NCI-H226 (cell line): ENCODE measurements at regions not wholly inside any gene's neighbourhood (a gene's known extent, or its start where the extent isn't known, plus 50 kb on each side); places are given as distances from the start of the nearest gene placed in this dataset.
"Not testable (repeated sequence)": the region's sequence is repeated elsewhere in the genome, so short reads cannot be mapped to it uniquely, and the experiment has no call there.

Experiments used
- DNase-seq: peaks from one replicate; pipeline ENCODE4 v3.0.0-alpha.2; 2015

- no peak for DNase-seq
These were observed 127.3 kb downstream of the SCG2 start for GRCh38 chr2:223474893-223475292.

DNA sequence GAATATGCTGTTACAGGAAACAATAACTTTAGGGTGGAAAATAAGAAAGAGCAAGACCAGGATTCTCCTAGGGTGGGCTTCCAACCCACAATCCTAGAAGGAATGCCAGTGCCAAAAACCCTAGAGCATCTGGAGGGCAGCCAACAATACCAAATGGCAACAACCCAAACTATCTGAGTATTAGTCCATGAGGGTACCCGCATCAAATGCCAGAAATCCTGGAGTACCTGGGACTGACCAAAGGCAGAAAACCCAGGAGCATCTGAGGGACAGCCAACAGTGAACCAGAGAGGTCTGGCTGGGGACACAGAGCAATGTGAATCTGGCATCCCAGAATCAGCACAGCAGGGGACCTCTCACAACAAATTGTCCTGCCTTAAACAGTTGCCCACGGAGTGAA is 126.3 kb downstream of the SCG2 start:
- no peak for DNase-seq

DNA sequence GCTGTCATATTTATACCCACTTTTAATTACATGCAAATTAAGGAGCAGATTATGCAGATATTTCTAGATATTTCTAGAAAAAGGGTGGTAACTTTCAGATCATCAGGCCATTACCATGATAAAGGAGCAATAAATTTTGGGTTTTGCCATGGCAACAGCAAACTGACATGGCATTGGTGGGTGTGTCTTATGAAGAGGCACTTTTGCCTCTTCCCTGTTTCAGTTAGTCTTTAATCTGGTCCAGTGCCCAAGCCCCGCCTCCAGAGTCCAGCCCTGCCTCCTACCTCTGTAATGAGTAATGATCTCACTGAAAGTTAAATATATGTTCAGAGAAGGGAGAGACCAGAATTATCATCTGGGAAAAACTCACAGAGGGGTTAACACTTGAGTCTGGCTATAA is 124.8 kb downstream of the SCG2 start:
- DNase-seq = peak; percentile 34

DNA sequence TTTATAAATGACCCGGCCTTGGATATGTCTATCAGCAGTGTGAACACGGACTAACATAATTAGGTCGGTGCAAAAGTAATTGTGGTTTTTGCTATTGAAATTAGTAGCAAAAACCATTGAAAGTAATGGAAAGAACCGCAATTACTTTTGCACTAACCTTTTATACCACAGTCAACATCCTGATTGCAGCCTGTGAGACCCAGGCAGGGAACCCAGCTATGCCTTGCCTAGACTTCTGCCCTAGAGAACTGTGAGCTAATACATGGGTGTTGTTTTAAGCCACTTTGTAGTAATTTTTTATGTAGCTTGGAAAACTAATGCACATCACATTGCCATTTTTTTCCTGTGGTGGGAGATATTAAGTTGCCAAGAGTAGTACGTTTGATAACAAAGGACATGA is 120.7 kb downstream of the SCG2 start:
- no peak for DNase-seq

- no peak for DNase-seq
These were observed 115.4 kb downstream of the SCG2 start for GRCh38 chr2:223486751-223487150.

DNA sequence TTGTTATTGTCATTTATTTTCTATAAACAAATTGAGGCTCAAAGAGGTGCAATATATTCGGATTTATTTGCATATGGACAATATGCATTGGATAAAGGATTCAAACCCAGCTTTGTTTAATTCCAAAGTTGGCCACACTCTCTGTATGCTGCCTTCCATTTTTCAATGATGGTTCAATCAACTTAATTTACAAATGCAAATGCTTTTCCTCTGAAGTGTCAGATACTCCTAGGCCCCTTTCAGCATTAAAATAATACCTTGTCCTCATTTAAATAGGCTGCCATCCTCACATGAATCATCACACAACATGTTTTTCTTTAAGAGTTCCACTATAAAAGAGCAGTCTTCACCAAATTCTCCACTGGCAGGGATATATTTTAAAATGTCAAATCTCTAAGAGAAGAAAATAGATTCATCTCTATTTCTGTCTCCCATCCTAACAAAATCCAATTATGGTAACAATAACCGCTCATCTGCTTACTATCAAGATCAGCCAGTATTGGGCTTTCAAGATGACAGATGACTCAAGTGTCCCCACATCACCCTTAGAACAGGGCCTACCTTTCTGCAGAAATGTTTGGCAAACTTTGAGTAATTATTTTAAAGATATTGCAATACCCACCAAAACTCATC is 114.8 kb downstream of the SCG2 start:
- no peak for DNase-seq

DNA sequence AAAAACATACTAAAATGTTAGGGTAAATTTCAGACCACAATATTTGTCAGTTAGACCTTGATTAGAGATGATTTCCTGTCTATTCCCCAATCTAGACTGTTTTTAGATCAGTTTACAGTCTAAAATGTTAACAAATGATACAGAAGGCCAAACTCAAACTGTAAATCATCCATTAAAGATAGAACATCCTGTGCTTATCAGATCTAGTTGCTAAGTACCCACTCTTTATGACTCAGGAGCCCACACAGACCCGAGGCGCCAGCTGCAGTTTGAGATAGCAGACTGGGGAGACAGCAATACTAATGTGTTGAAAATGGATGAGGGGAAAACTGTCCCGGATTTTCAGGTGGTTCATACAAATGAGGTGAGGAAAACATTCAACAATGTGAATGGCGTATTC is 113.3 kb downstream of the SCG2 start:
- DNase-seq = peak; percentile 90

GRCh38 chr2:223494496-223494895 is 107.7 kb downstream of the SCG2 start:
- DNase-seq = no peak

DNA sequence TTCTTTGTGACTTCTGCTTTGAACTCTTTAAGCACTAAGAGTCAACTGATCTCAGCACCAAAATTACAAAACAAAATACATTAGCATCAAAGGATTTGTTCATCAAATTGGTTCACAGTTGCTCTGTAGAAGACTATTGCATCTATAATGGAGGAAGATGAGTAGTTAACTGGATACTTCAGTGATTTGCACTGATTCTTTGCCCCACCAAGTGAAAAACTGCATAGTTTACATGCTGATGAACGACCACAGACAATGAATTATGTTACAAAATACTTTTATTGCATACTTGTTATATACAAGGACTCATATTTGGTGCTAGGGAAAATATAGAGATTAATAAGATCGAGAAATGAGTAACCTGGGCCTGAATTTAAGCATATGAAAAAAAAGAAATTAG is 107.2 kb downstream of the SCG2 start:
- DNase-seq = no peak

DNA sequence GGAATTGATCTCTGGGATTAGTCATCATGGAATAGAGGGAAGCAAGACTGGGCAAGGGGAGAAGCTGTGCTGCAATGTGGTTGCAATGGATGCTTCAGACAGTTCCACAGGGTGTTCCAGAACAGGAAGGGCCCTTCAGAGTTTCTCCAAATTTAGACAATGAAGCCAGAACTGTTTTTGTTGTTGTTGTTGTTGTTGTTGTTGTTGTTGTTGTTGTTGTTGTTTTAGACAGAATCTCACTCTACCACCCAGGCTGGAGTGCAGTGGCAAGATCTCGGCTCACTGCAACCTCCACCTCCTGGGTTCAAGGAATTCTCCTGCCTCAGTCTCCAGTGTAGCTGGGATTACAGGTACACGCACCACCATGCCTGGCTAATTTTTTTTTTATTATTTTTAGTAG is 105.3 kb downstream of the SCG2 start:
- not testable (repeated sequence) for DNase-seq

DNA sequence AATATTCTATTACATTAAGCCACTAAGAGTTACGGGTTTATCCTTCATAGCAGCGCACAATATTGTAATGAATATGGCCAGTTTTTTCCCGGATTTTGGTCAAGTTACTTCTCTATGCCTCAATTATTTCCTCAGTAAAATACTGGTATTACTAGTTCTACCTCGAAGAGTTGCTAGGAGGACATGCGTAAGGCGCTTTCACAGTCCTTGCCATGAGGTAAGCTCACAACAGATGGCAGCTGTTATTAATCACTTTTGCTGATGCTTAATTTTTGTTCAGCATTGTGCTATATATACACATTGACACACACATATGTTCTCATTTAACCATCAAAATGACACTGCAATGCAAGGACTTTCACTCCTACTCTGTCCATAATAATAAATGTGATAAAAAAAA is 101.5 kb downstream of the SCG2 start:
- DNase-seq = no peak

DNA sequence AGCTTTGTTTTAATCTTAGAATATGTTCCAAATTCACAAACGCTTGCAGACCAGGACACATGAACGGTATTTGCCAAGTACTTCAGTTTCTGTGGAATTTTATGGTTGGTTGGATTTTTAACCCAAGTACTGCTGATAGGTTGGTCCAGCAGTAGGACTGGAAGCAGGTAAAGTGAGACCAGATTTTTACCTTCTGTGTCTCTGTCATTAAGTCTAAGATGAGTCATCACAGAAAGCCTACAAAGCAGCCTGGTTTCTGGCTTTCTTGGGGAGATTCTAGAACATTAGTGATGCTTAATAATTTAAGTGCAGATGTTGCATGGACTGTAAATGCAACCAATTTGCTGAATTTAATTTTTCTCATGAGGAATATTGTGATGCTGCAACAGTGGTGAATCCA is 100.5 kb downstream of the SCG2 start:
- no peak for DNase-seq

- no peak for DNase-seq
These were observed 98.4 kb downstream of the SCG2 start for GRCh38 chr2:223503746-223504145.

- no peak for DNase-seq
These were observed 93.8 kb downstream of the SCG2 start for GRCh38 chr2:223508372-223508771.

GRCh38 chr2:223510713-223511112 is 91.4 kb downstream of the SCG2 start:
- DNase-seq = no peak

- DNase-seq = no peak
These were observed 91.0 kb downstream of the SCG2 start for GRCh38 chr2:223511168-223511567.

DNA sequence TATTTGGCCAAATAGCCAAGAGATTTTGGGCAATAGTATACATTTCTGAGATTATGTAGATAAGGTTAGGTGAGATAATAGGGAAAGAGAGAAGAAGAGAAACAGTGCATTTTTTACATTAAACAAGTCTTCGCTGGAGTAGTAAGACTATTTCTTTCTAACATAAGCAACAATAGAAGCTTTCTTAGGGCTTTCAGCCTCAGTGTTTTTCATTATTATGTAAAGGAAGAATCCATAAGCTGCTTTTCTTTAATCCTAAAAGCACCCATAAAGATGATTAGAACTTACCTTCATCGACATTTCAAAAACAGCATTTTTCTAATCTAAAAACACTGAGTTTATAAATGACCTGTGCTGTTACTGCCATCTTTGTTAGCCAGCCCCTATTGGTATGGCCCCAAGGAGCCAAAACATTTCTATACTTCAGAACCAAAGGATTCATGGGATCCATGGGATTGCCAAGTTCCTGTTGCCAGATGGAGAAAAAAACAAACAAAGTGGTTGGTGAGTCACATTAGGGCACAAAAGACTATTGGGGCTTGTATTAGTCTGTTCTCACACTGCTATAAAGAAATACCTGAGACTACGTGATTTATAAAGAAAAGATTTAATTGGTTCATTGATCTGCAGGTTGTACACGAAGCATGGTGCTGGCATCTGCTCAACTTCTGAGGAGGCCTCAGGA is 88.2 kb downstream of the SCG2 start:
- DNase-seq = no peak

DNA sequence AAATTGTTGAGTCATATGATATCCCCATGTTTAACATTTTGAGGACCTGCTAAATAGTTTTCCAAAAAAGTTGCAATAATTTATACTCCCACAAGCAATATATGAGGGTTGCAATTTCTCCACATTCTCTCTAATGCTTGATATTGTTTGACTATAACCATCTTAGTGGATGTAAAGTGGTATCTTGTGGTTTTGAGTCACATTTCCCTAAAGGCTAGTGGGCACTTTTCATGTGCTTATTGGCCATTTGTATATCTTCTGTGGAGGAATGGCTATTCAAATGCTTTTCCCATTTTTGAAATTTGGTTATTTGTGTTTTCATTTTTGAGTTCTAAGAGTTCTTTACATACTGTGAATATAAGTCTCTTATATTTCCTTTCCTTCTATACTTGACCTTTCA is 82.7 kb downstream of the SCG2 start:
- peak; percentile 16 for DNase-seq

DNA sequence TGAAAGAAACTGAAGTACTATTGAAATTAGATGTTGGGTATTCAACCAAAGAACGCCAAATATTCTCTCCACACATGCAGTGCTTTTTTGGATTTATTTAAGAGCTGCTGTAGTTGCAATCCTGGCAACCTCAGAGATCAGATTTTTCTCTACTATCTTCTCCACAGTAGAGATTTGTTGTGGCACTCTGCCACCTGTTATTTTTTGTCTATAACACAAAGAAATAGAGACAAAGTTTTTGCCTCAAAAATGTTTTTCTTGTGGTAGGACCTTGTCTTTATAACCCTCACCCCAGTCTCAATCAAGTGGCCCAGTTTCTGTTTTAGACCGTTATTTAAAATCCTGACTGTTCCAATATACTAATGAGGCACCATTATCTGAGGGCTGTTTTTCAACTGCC is 79.4 kb downstream of the SCG2 start:
- no peak for DNase-seq

- peak; percentile 20 for DNase-seq
These were observed 78.6 kb downstream of the SCG2 start for GRCh38 chr2:223523551-223524001.

GRCh38 chr2:223524066-223524465 is 78.1 kb downstream of the SCG2 start:
- DNase-seq = no peak

- no peak for DNase-seq
These were observed 76.1 kb downstream of the SCG2 start for GRCh38 chr2:223526106-223526505.

- DNase-seq = no peak
These were observed 74.1 kb downstream of the SCG2 start for GRCh38 chr2:223528036-223528435.

DNA sequence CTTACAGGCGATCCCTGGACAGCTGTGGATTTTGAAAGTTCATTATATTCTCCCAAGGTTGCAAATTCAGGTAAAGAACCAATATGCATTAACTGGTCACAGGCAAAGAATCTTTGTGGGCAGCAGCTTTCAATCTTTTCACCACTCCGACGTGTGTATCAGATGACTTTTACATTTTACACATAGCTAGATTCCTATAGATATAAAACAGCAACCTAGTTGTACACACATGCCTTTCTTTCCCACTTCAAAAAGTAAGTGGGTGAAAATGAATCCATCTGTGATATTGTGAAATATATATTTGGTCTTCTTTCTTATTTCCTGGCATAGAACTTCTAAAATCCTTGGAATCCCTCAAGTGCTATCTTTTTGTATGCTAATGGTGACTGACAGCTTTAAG is 72.5 kb downstream of the SCG2 start:
- DNase-seq = no peak

- no peak for DNase-seq
These were observed 71.3 kb downstream of the SCG2 start for GRCh38 chr2:223530811-223531210.
